ENCODE measurements at regions not wholly inside any gene's neighbourhood (a gene's known extent, or its start where the extent isn't known, plus 50 kb on each side); places are given as distances from the start of the nearest gene placed in this dataset.

DNA sequence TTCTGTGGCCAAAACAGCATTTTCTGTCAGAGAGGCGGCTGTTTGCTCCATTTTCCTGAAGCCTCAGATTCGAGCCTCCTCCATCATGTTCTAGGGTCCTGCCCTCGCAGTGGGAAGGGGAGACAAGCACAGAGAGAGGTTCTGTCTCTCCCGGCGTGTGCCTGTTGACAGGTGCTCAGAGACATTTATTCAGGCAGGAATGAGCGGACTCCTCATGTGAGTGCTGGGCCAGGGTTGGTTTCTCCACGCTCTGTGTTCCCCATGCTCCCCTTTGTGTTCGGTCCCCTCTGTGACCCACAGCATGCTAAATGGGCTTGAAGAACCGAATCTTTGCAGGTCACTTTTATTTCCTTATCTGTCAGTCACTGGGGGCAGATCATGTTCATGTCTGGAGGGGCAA is 374.6 kb downstream of the GLRX3 start:
- TF ChIP-seq, protein P1, sequence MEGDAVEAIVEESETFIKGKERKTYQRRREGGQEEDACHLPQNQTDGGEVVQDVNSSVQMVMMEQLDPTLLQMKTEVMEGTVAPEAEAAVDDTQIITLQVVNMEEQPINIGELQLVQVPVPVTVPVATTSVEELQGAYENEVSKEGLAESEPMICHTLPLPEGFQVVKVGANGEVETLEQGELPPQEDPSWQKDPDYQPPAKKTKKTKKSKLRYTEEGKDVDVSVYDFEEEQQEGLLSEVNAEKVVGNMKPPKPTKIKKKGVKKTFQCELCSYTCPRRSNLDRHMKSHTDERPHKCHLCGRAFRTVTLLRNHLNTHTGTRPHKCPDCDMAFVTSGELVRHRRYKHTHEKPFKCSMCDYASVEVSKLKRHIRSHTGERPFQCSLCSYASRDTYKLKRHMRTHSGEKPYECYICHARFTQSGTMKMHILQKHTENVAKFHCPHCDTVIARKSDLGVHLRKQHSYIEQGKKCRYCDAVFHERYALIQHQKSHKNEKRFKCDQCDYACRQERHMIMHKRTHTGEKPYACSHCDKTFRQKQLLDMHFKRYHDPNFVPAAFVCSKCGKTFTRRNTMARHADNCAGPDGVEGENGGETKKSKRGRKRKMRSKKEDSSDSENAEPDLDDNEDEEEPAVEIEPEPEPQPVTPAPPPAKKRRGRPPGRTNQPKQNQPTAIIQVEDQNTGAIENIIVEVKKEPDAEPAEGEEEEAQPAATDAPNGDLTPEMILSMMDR (IDR thresholded peaks at IDR 0.05), result no peak
- TF ChIP-seq POLR2A (IDR thresholded peaks at IDR 0.05), result no peak
